HepG2 (cell line): ENCODE measurements at regions not wholly inside any gene's neighbourhood (a gene's known extent, or its start where the extent isn't known, plus 50 kb on each side); places are given as distances from the start of the nearest gene placed in this dataset.
A peak's percentile ranks its signal among the peaks of the same experiment; 100 is the strongest.

Source experiments
- ASH2L ChIP-seq: fragments of 300-600, 200-600 bp; sonication (generic); IDR thresholded peaks from 2 replicates; pipeline ENCODE4 v1.7.0; 2017; ENCODE audit warnings: low read depth, mild to moderate bottlenecking, moderate library complexity, mixed read lengths, low read length; ENCODE audit not compliant: insufficient read length
- DMAP1 ChIP-seq: IDR thresholded peaks from 2 replicates; pipeline ENCODE4 v1.6.1; 2016
- GATAD2A ChIP-seq: IDR thresholded peaks from 2 replicates; pipeline ENCODE4 v1.6.1; 2016
- KLF12 ChIP-seq: sonication (generic); formaldehyde crosslinking; IDR thresholded peaks from 2 replicates; pipeline ENCODE4 v1.4.0; 2020; ENCODE audit warnings: missing genetic modification reagents, borderline replicate concordance
- NR2C2 ChIP-seq: sonication (generic); formaldehyde crosslinking; IDR thresholded peaks from 2 replicates; pipeline ENCODE4 v1.4.0; 2020; ENCODE audit warnings: missing genetic modification reagents, mild to moderate bottlenecking, moderate library complexity, borderline replicate concordance
- PBX2 ChIP-seq: IDR thresholded peaks from 2 replicates; pipeline ENCODE4 v1.6.1; 2016; ENCODE audit warnings: control low read depth
- POLR2A ChIP-seq, 2 experiments: IDR thresholded peaks; 2 replicates each; pipeline ENCODE4 v1.6.1; 2011; ENCODE audit warnings: low read depth in 2 of 2, low read length in 2 of 2, mild to moderate bottlenecking in 1 of 2, moderate library complexity in 1 of 2; ENCODE audit not compliant: insufficient read depth in 1 of 2
- ZNF354B ChIP-seq: sonication (generic); formaldehyde crosslinking; IDR thresholded peaks from 2 replicates; pipeline ENCODE4 v1.8.0; 2022; ENCODE audit warnings: mild to moderate bottlenecking, missing genetic modification reagents
- ZNF660 ChIP-seq: sonication (generic); formaldehyde crosslinking; IDR thresholded peaks from 2 replicates; pipeline ENCODE4 v1.5.1; 2020; ENCODE audit warnings: mild to moderate bottlenecking, low read depth, missing genetic modification reagents, borderline replicate concordance
- ZNF788 ChIP-seq: sonication (generic); formaldehyde crosslinking; IDR thresholded peaks from 2 replicates; pipeline ENCODE4 v1.5.0; 2020; ENCODE audit warnings: mild to moderate bottlenecking, missing genetic modification reagents, borderline replicate concordance
- ZNF816 ChIP-seq: sonication (generic); formaldehyde crosslinking; IDR thresholded peaks from 2 replicates; pipeline ENCODE4 v1.8.0; 2022; ENCODE audit warnings: missing genetic modification reagents, mild to moderate bottlenecking, borderline replicate concordance
- TF ChIP-seq, protein P1 (sequence below): sonication (generic); formaldehyde crosslinking; IDR thresholded peaks from 2 replicates; pipeline ENCODE4 v1.9.0; 2021; ENCODE audit warnings: missing genetic modification reagents, borderline replicate concordance
- TF ChIP-seq, protein P2 (sequence below): sonication (generic); formaldehyde crosslinking; IDR thresholded peaks from 2 replicates; pipeline ENCODE4 v1.4.0; 2020; ENCODE audit warnings: mild to moderate bottlenecking, missing genetic modification reagents, borderline replicate concordance
- TF ChIP-seq, protein P3 (sequence below): sonication (generic); formaldehyde crosslinking; IDR thresholded peaks from 2 replicates; pipeline ENCODE4 v1.8.1; 2023; ENCODE audit warnings: mild to moderate bottlenecking, missing genetic modification reagents, borderline replicate concordance
- TF ChIP-seq, protein P4 (sequence below): sonication (generic); formaldehyde crosslinking; IDR thresholded peaks from 2 replicates; pipeline ENCODE4 v1.9.0; 2021; ENCODE audit warnings: mild to moderate bottlenecking, missing genetic modification reagents

DNA sequence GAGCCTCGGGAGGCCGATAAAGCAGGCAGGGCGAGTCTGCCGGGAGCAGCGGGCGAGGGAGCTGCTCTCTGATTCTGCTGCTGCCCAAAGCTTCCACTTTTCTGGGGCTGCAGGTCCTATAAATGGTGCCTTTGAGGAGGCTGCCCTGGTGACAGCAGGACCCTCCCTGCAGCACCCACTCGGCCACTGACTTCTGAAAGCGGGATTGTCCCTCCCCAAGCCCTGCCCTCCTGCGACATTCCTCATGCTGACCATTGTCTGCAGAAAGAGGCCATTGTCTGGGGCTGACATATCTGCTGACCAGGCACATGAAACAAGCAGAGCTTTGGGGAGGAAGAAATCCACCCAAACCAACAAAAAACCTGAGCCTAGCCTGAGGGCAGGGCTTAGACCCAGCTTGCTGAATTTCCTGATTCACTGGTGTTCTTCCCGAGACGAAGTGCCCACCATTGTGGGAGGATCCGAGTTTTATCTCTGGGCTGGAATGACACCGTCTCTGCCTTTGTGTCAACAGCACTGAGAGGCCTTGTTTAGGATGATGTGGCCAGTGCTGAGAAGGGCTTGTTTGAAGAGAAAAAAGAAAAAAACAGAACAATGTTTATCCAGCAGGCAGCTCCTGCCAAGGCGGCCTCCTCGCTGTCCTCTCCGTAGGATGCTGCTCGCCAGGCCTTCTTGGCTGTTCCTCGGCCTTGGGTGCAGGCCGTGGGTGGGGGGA, 129.7 kb downstream of the MYCN start (continued):
- no peak for TF ChIP-seq NR2C2
- TF ChIP-seq, protein P1, sequence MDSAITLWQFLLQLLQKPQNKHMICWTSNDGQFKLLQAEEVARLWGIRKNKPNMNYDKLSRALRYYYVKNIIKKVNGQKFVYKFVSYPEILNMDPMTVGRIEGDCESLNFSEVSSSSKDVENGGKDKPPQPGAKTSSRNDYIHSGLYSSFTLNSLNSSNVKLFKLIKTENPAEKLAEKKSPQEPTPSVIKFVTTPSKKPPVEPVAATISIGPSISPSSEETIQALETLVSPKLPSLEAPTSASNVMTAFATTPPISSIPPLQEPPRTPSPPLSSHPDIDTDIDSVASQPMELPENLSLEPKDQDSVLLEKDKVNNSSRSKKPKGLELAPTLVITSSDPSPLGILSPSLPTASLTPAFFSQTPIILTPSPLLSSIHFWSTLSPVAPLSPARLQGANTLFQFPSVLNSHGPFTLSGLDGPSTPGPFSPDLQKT (CRISPR knock-in tag) = no peak
- peak; percentile 44; the same call in 1 of the 2 replicates for TF ChIP-seq ZNF788
- TF ChIP-seq DMAP1 (CRISPR knock-in tag) = peak; percentile 40; the same call in 1 of the 2 replicates
- TF ChIP-seq, protein P2, sequence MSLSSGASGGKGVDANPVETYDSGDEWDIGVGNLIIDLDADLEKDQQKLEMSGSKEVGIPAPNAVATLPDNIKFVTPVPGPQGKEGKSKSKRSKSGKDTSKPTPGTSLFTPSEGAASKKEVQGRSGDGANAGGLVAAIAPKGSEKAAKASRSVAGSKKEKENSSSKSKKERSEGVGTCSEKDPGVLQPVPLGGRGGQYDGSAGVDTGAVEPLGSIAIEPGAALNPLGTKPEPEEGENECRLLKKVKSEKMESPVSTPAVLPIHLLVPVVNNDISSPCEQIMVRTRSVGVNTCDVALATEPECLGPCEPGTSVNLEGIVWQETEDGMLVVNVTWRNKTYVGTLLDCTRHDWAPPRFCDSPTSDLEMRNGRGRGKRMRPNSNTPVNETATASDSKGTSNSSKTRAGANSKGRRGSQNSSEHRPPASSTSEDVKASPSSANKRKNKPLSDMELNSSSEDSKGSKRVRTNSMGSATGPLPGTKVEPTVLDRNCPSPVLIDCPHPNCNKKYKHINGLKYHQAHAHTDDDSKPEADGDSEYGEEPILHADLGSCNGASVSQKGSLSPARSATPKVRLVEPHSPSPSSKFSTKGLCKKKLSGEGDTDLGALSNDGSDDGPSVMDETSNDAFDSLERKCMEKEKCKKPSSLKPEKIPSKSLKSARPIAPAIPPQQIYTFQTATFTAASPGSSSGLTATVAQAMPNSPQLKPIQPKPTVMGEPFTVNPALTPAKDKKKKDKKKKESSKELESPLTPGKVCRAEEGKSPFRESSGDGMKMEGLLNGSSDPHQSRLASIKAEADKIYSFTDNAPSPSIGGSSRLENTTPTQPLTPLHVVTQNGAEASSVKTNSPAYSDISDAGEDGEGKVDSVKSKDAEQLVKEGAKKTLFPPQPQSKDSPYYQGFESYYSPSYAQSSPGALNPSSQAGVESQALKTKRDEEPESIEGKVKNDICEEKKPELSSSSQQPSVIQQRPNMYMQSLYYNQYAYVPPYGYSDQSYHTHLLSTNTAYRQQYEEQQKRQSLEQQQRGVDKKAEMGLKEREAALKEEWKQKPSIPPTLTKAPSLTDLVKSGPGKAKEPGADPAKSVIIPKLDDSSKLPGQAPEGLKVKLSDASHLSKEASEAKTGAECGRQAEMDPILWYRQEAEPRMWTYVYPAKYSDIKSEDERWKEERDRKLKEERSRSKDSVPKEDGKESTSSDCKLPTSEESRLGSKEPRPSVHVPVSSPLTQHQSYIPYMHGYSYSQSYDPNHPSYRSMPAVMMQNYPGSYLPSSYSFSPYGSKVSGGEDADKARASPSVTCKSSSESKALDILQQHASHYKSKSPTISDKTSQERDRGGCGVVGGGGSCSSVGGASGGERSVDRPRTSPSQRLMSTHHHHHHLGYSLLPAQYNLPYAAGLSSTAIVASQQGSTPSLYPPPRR = peak; percentile 84
- no peak for TF ChIP-seq ZNF816 (CRISPR knock-in tag)
- no peak for TF ChIP-seq ZNF354B (CRISPR knock-in tag)
- TF ChIP-seq, protein P3, sequence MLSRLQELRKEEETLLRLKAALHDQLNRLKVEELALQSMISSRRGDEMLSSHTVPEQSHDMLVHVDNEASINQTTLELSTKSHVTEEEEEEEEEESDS (CRISPR knock-in tag) = no peak; the same call in 1 of the 2 replicates
- TF ChIP-seq POLR2A (IDR thresholded peaks at IDR 0.05; ENCODE audit: insufficient read depth in 1 of 2, low read depth in 2 of 2, low read length in 2 of 2) = peak in 1 of 2 experiments; percentile 59; a peak in 3 of 4 replicates
- TF ChIP-seq, protein P4, sequence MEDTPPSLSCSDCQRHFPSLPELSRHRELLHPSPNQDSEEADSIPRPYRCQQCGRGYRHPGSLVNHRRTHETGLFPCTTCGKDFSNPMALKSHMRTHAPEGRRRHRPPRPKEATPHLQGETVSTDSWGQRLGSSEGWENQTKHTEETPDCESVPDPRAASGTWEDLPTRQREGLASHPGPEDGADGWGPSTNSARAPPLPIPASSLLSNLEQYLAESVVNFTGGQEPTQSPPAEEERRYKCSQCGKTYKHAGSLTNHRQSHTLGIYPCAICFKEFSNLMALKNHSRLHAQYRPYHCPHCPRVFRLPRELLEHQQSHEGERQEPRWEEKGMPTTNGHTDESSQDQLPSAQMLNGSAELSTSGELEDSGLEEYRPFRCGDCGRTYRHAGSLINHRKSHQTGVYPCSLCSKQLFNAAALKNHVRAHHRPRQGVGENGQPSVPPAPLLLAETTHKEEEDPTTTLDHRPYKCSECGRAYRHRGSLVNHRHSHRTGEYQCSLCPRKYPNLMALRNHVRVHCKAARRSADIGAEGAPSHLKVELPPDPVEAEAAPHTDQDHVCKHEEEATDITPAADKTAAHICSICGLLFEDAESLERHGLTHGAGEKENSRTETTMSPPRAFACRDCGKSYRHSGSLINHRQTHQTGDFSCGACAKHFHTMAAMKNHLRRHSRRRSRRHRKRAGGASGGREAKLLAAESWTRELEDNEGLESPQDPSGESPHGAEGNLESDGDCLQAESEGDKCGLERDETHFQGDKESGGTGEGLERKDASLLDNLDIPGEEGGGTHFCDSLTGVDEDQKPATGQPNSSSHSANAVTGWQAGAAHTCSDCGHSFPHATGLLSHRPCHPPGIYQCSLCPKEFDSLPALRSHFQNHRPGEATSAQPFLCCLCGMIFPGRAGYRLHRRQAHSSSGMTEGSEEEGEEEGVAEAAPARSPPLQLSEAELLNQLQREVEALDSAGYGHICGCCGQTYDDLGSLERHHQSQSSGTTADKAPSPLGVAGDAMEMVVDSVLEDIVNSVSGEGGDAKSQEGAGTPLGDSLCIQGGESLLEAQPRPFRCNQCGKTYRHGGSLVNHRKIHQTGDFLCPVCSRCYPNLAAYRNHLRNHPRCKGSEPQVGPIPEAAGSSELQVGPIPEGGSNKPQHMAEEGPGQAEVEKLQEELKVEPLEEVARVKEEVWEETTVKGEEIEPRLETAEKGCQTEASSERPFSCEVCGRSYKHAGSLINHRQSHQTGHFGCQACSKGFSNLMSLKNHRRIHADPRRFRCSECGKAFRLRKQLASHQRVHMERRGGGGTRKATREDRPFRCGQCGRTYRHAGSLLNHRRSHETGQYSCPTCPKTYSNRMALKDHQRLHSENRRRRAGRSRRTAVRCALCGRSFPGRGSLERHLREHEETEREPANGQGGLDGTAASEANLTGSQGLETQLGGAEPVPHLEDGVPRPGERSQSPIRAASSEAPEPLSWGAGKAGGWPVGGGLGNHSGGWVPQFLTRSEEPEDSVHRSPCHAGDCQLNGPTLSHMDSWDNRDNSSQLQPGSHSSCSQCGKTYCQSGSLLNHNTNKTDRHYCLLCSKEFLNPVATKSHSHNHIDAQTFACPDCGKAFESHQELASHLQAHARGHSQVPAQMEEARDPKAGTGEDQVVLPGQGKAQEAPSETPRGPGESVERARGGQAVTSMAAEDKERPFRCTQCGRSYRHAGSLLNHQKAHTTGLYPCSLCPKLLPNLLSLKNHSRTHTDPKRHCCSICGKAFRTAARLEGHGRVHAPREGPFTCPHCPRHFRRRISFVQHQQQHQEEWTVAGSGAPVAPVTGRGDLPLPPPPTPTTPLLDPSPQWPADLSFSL = no peak
- TF ChIP-seq PBX2 (CRISPR knock-in tag) = no peak
- no peak for TF ChIP-seq KLF12 (CRISPR knock-in tag)
- peak; percentile 76 for TF ChIP-seq ASH2L
- no peak for TF ChIP-seq ZNF660 (CRISPR knock-in tag)
- peak; percentile 77 for TF ChIP-seq GATAD2A
